NCI-H1694 (cell line): ENCODE measurements at regions not wholly inside any gene's neighbourhood (a gene's known extent, or its start where the extent isn't known, plus 50 kb on each side); places are given as distances from the start of the nearest gene placed in this dataset.
"Not testable (repeated sequence)": the region's sequence is repeated elsewhere in the genome, so short reads cannot be mapped to it uniquely, and the experiment has no call there.

Source experiments
- DNase-seq: peaks from one replicate; lab custom pipeline; 2025; lab: John Stamatoyannopoulos, UW

GRCh38 chr1:232415481-232415880, 214.5 kb downstream of the SIPA1L2 start:
- not testable (repeated sequence) for DNase-seq

- no peak for DNase-seq
Measured at GRCh38 chr1:232414100-232414499, 215.8 kb downstream of the SIPA1L2 start.

GRCh38 chr1:232413674-232414073, 216.3 kb downstream of the SIPA1L2 start:
- DNase-seq = no peak

- DNase-seq = no peak
Measured at GRCh38 chr1:232409584-232409983, 220.3 kb downstream of the SIPA1L2 start.

- no peak for DNase-seq
Measured at GRCh38 chr1:232407120-232407519, 222.8 kb downstream of the SIPA1L2 start.

GRCh38 chr1:232405781-232406180, 224.2 kb downstream of the SIPA1L2 start:
- no peak for DNase-seq

- DNase-seq = no peak
Measured at GRCh38 chr1:232404981-232405731, 224.8 kb downstream of the SIPA1L2 start.

GRCh38 chr1:232404227-232404626, 225.7 kb downstream of the SIPA1L2 start:
- DNase-seq = no peak

- DNase-seq = no peak
Measured at GRCh38 chr1:232403017-232403714, 226.8 kb downstream of the SIPA1L2 start.

- DNase-seq = no peak
Measured at GRCh38 chr1:232398823-232399222, 231.1 kb downstream of the SIPA1L2 start.

- DNase-seq = peak; percentile 40
Measured at GRCh38 chr1:232393444-232394146, 236.3 kb downstream of the SIPA1L2 start.

GRCh38 chr1:232393010-232393409, 236.9 kb downstream of the SIPA1L2 start:
- no peak for DNase-seq

GRCh38 chr1:232390590-232390989, 239.3 kb downstream of the SIPA1L2 start:
- DNase-seq = no peak

- DNase-seq = no peak
Measured at GRCh38 chr1:232389744-232390143, 240.2 kb downstream of the SIPA1L2 start.

GRCh38 chr1:232388363-232388762, 241.6 kb downstream of the SIPA1L2 start:
- DNase-seq = no peak

- no peak for DNase-seq
Measured at GRCh38 chr1:232386721-232387510, 243.0 kb downstream of the SIPA1L2 start.

- no peak for DNase-seq
Measured at GRCh38 chr1:232386294-232386693, 243.6 kb downstream of the SIPA1L2 start.

GRCh38 chr1:232385221-232385620, 244.7 kb downstream of the SIPA1L2 start:
- no peak for DNase-seq

- no peak for DNase-seq
Measured at GRCh38 chr1:232384171-232384883, 245.6 kb downstream of the SIPA1L2 start.

- DNase-seq = no peak
Measured at GRCh38 chr1:232383455-232384123, 246.3 kb downstream of the SIPA1L2 start.

GRCh38 chr1:232382671-232383070, 247.3 kb downstream of the SIPA1L2 start:
- DNase-seq = no peak
